ENCODE measurements at regions not wholly inside any gene's neighbourhood (a gene's known extent, or its start where the extent isn't known, plus 50 kb on each side); places are given as distances from the start of the nearest gene placed in this dataset.

- Mint-ChIP-seq H3K4me1 (no peaks in the 10 kb centered on the region), H3K27me3 (ENCODE audit: low read depth) (no peaks in the 10 kb centered on the region), H3K4me3 (no peak overlapping the region), H3K9me3 (no peaks in the 10 kb centered on the region), H3K36me3 (ENCODE audit: low read depth) (no peaks in the 10 kb centered on the region), H3K27ac (no peak overlapping the region)
- no peak for TF ChIP-seq CTCF (IDR thresholded peaks at IDR 0.05; ENCODE audit: unreplicated experiment in 3 of 3)
These were observed 417.1 kb upstream of the EPHA3 start for GRCh38 chr3:88690287-88690686.

DNA sequence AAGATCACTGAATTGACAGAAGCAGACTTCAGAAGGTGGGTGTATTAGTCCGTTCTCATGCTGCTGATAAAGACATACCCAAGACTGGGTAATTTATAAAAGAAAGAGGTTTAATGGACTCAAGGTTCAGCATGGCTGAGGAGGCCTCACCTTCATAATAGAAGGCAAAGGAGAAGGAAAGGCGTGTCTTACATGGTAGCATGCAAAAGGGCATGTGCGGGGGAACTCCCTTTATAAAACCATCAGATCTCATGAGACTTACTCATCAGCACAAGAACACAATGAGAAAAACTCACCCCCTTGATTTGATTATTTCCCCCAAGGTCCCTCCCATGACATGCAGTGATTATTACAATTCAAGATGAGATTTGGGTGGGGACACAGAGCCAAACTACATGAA lies 416.3 kb upstream of the EPHA3 start:
- no peaks in the 10 kb centered on the region for H3K4me1 Mint-ChIP-seq
- no peaks in the 10 kb centered on the region for H3K9me3 Mint-ChIP-seq
- no peak overlapping the region for H3K4me3 Mint-ChIP-seq

GRCh38 chr3:88703501-88704059 lies 403.8 kb upstream of the EPHA3 start:
- no peak overlapping the region for H3K27ac Mint-ChIP-seq
- H3K4me3 Mint-ChIP-seq = no peak overlapping the region
- no peaks in the 10 kb centered on the region for H3K9me3 Mint-ChIP-seq
- H3K27me3 Mint-ChIP-seq (ENCODE audit: low read depth) = no peaks in the 10 kb centered on the region
- TF ChIP-seq CTCF (IDR thresholded peaks at IDR 0.05; ENCODE audit: unreplicated experiment in 3 of 3) = no peak
- no peaks in the 10 kb centered on the region for H3K36me3 Mint-ChIP-seq (ENCODE audit: low read depth)
- H3K4me1 Mint-ChIP-seq = no peaks in the 10 kb centered on the region

More for the DNA sequence above, 416.3 kb upstream of the EPHA3 start:
- H3K27me3 Mint-ChIP-seq (ENCODE audit: low read depth) = no peaks in the 10 kb centered on the region
- no peaks in the 10 kb centered on the region for H3K36me3 Mint-ChIP-seq (ENCODE audit: low read depth)
- no peak overlapping the region for H3K27ac Mint-ChIP-seq
- no peak for TF ChIP-seq CTCF (IDR thresholded peaks at IDR 0.05; ENCODE audit: unreplicated experiment in 3 of 3)

- Mint-ChIP-seq H3K27me3 (ENCODE audit: low read depth) (no peaks in the 10 kb centered on the region), H3K4me3 (no peak overlapping the region), H3K36me3 (ENCODE audit: low read depth) (no peaks in the 10 kb centered on the region), H3K9me3 (no peaks in the 10 kb centered on the region), H3K4me1 (no peaks in the 10 kb centered on the region), H3K27ac (no peak overlapping the region)
- no peak for TF ChIP-seq CTCF (IDR thresholded peaks at IDR 0.05; ENCODE audit: unreplicated experiment in 3 of 3)
These were observed 403.1 kb upstream of the EPHA3 start for GRCh38 chr3:88704338-88704737.

GRCh38 chr3:88707837-88708236 lies 399.6 kb upstream of the EPHA3 start:
- H3K27ac Mint-ChIP-seq = no peak overlapping the region
- no peaks in the 10 kb centered on the region for H3K9me3 Mint-ChIP-seq
- H3K4me1 Mint-ChIP-seq = no peaks in the 10 kb centered on the region
- H3K36me3 Mint-ChIP-seq (ENCODE audit: low read depth) = no peaks in the 10 kb centered on the region
- no peak for TF ChIP-seq CTCF (IDR thresholded peaks at IDR 0.05; ENCODE audit: unreplicated experiment in 3 of 3)
- H3K4me3 Mint-ChIP-seq = no peak overlapping the region
- H3K27me3 Mint-ChIP-seq (ENCODE audit: low read depth) = no peaks in the 10 kb centered on the region

DNA sequence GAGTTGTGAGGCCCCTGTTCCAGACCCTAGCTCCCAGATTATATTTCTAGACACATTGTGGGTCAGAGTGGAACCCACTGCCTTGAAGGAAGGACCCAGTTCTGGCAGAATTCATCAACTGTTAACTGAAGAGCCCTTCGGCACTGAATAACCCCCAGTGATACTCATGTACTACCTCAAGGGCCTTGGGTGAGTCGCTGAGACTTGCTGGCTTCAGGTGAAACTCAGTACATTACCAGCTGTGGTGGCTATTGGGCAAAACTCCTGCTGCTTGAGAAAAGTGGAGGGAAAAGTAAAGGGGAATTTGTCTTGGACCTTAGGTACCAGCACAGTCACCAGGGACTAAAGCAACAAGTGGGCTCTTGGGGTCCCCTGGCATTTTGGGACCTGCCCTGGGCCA lies 394.9 kb upstream of the EPHA3 start:
- no peak overlapping the region for H3K4me3 Mint-ChIP-seq
- no peak for TF ChIP-seq CTCF (IDR thresholded peaks at IDR 0.05; ENCODE audit: unreplicated experiment in 3 of 3)
- no peaks in the 10 kb centered on the region for H3K27me3 Mint-ChIP-seq (ENCODE audit: low read depth)
- H3K9me3 Mint-ChIP-seq = peaks cover 3% of the 10 kb centered on the region
- H3K4me1 Mint-ChIP-seq = no peaks in the 10 kb centered on the region
- no peak overlapping the region for H3K27ac Mint-ChIP-seq
- no peaks in the 10 kb centered on the region for H3K36me3 Mint-ChIP-seq (ENCODE audit: low read depth)
